Endothelial cell of umbilical vein (primary cell): ENCODE measurements at regions not wholly inside any gene's neighbourhood (a gene's known extent, or its start where the extent isn't known, plus 50 kb on each side); places are given as distances from the start of the nearest gene placed in this dataset.

Experiments
- BruUV-seq: library from RNA; stranded (reverse); fragments of 400-500 nt; replicated peaks from 2 replicates; lab custom pipeline; 2021; lab: Mats Ljungman, UMichigan
- CTCF ChIA-PET: fragments of 300-600, 350-600 bp; sonication (Branson Sonifier 250); formaldehyde crosslinking; loops from one replicate; lab custom pipeline; 2021; ENCODE audit warnings: antibody characterized with exemption, inconsistent platforms; lab: Charles Lee
- POLR2A ChIA-PET: fragments of 300-600, 350-600 bp; sonication (Branson Sonifier 250); formaldehyde crosslinking; loops from one replicate; lab custom pipeline; 2021; ENCODE audit warnings: antibody characterized with exemption, inconsistent platforms; lab: Charles Lee
- DNase-seq: peaks from one replicate; pipeline ENCODE4 v3.0.0-alpha.2; 2011; ENCODE audit warnings: low read depth, low spot score
- FAIRE-seq: peaks from 2 replicates; lab custom pipeline; 2011; peaks lifted over from hg19 to GRCh38; lab: Jason Lieb, UNC
- H2AFZ ChIP-seq: 2 replicates; pipeline ENCODE4 v1.6.0; 2012; ENCODE audit warnings: low read depth, low read length, control low read depth, inconsistent platforms
- H3K27ac ChIP-seq: 2 replicates; pipeline ENCODE4 v1.5.1; 2011; ENCODE audit warnings: low read depth, mild to moderate bottlenecking, control low read depth, low read length, moderate library complexity; ENCODE audit not compliant: insufficient read depth
- H3K27me3 ChIP-seq, 2 experiments: 2 replicates each; pipeline versions ENCODE4 v1.6.0 to v1.6.1; 2011; ENCODE audit warnings: low read length in 2 of 2, mixed read lengths in 1 of 2; ENCODE audit not compliant: control insufficient read depth in 2 of 2, insufficient read depth in 2 of 2
- H3K36me3 ChIP-seq, 2 experiments: 2 replicates in 1 of 2; 3 replicates in 1 of 2; pipeline ENCODE4 v1.5.1; 2011; ENCODE audit warnings: low read length in 2 of 2, mild to moderate bottlenecking in 1 of 2, moderate library complexity in 1 of 2; ENCODE audit not compliant: control insufficient read depth in 2 of 2, insufficient read depth in 2 of 2; ENCODE audit errors: extremely low read depth in 1 of 2
- H3K4me1 ChIP-seq: 3 replicates; pipeline ENCODE4 v1.5.1; 2011; ENCODE audit warnings: mild to moderate bottlenecking, low read length; ENCODE audit not compliant: control insufficient read depth, insufficient read depth; ENCODE audit errors: extremely low read depth
- H3K4me2 ChIP-seq: 2 replicates; pipeline ENCODE4 v1.6.1; 2011; ENCODE audit warnings: low read length, control low read depth, mixed read lengths; ENCODE audit not compliant: insufficient read depth
- H3K4me3 ChIP-seq, 3 experiments: fragments of 200-600 bp in 1 of 3; sonication (generic), shearing (Covaris generic) in 1 of 3; replicated peaks in 1 of 3; 2 replicates each; pipeline ENCODE4 v1.5.1; 2011 to 2016; ENCODE audit warnings: control low read depth in 3 of 3, low read length in 3 of 3, mild to moderate bottlenecking in 2 of 3, inconsistent platforms in 1 of 3, low read depth in 1 of 3, moderate library complexity in 1 of 3; ENCODE audit not compliant: insufficient read depth in 1 of 3
- H3K79me2 ChIP-seq: 2 replicates; pipeline ENCODE4 v1.6.0; 2012; ENCODE audit warnings: low read length, inconsistent platforms; ENCODE audit not compliant: control insufficient read depth, insufficient read depth
- H3K9ac ChIP-seq: replicated peaks from 2 replicates; pipeline ENCODE3; 2011; ENCODE audit warnings: low read length, control low read depth; ENCODE audit not compliant: insufficient read depth; ENCODE audit errors: extremely low read depth
- H3K9me1 ChIP-seq: replicated peaks from 3 replicates; pipeline ENCODE4 v1.6.0; 2011; ENCODE audit warnings: mild to moderate bottlenecking, low read length; ENCODE audit not compliant: control insufficient read depth, insufficient read depth; ENCODE audit errors: extremely low read depth
- H3K9me3 ChIP-seq: replicated peaks from 2 replicates; pipeline ENCODE4 v1.5.1; 2012; ENCODE audit warnings: low read length, inconsistent platforms; ENCODE audit not compliant: control insufficient read depth, insufficient read depth
- H4K20me1 ChIP-seq: replicated peaks from 2 replicates; pipeline ENCODE3; 2011; ENCODE audit warnings: mild to moderate bottlenecking, low read length; ENCODE audit not compliant: control insufficient read depth, insufficient read depth; ENCODE audit errors: extremely low read depth
- EZH2 ChIP-seq: IDR thresholded peaks from 2 replicates; pipeline ENCODE4 v1.6.1; 2012; ENCODE audit warnings: borderline replicate concordance, low read depth, mild to moderate bottlenecking, moderate library complexity, low read length, inconsistent platforms; ENCODE audit not compliant: severe bottlenecking
- FOS ChIP-seq: IDR thresholded peaks from 2 replicates; pipeline ENCODE4 v1.6.1; 2011; ENCODE audit warnings: mild to moderate bottlenecking, low read length, moderate library complexity, borderline replicate concordance; ENCODE audit not compliant: insufficient read depth
- GATA2 ChIP-seq: IDR thresholded peaks from 2 replicates; pipeline ENCODE4 v1.7.0; 2011; ENCODE audit warnings: low read depth, mild to moderate bottlenecking, moderate library complexity, mixed read lengths, low read length; ENCODE audit not compliant: insufficient read length, insufficient read depth
- JUN ChIP-seq: IDR thresholded peaks from 2 replicates; pipeline ENCODE4 v1.6.1; 2011; ENCODE audit warnings: borderline replicate concordance, low read depth; ENCODE audit not compliant: insufficient read length, insufficient read depth
- MAX ChIP-seq: IDR thresholded peaks from 2 replicates; pipeline ENCODE4 v1.6.1; 2011; ENCODE audit not compliant: insufficient read depth, insufficient read length
- MYC ChIP-seq: IDR thresholded peaks from one replicate; pipeline ENCODE4 v1.6.1; 2011; ENCODE audit warnings: mild to moderate bottlenecking, low read depth, low read length
- POLR2A ChIP-seq: IDR thresholded peaks from 2 replicates; pipeline ENCODE4 v1.6.1; 2012; ENCODE audit warnings: low read depth, mild to moderate bottlenecking, control low read depth, low read length
- POLR2AphosphoS5 ChIP-seq: IDR thresholded peaks from 2 replicates; pipeline ENCODE4 v1.6.1; 2012; ENCODE audit warnings: low read depth, mild to moderate bottlenecking, control low read depth, low read length, moderate library complexity; ENCODE audit not compliant: insufficient read depth
- dilution Hi-C: fragments of 300-500 bp; cut with MboI; formaldehyde crosslinking; loops from one replicate; pipeline ENCODE4 v1.15.0; 2019; ENCODE audit warnings: low sequenced_read_pairs; ENCODE audit not compliant: extremely low pct_ligation_motif_present
- intact Hi-C: fragments of 100-400 bp; cut with micrococcal nuclease; formaldehyde crosslinking; loops from one replicate; pipeline ENCODE4 v1.10.0; 2022
- TF ChIP-seq, protein P1 (sequence below), 2 donors: IDR thresholded peaks; 1 replicate in 1 of 2; 2 replicates in 1 of 2; pipeline ENCODE4 v1.5.1; 2011; ENCODE audit warnings: low read length in 2 of 2, mild to moderate bottlenecking in 2 of 2, moderate library complexity in 2 of 2, control low read depth in 1 of 2, inconsistent platforms in 1 of 2, low read depth in 1 of 2; ENCODE audit not compliant: insufficient read depth in 1 of 2; ENCODE audit errors: extremely low read depth in 1 of 2

DNA sequence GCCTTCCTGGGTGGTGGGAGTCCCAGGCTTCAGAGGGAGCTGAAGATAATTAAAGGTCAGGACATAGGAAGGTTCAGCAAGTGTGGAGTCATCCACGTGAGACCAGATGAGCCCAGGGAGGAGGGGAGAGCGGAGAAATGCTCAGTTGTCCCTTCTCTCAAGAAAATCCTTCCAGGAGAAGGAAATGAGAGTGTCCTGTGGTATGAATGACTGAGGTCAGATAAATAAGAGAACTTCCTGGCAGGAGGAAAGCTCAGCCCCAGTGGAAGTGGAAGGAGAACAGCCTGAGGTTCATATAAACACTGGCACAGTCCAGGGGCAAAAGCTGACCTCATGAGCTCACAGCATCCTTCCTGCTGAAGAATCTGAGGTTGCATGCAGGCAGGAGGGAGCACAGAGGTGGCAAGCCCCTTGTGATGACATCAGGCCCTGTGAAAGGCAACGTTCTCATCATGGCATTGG, 97.6 kb downstream of the NAV1 start:
- Histone ChIP-seq H3K27me3 (no peaks in the 10 kb centered on the region), H3K4me1 (peaks cover 56% of the 10 kb centered on the region), H3K27ac (peak overlapping the region; percentile 91), H3K4me2 (peak overlapping the region; percentile 77), H3K36me3 (no peaks in the 10 kb centered on the region), H3K79me2 (peaks cover 40% of the 10 kb centered on the region), H3K4me3 (peak overlapping the region in 1 of 3 experiments; percentile 20), H3K9ac (peak overlapping the region; percentile 77), H2AFZ (no peak overlapping the region), H3K9me3 (no peaks in the 10 kb centered on the region), H4K20me1 (no peaks in the 10 kb centered on the region), H3K9me1 (no peaks in the 10 kb centered on the region)
- peak; percentile 88 for DNase-seq
- TF ChIP-seq POLR2AphosphoS5 (peak; percentile 96), EZH2 (no peak), FOS (peak; percentile 90), JUN (peak; percentile 82), MYC (no peak), GATA2 (peak; percentile 84), POLR2A (peak; percentile 51), MAX (no peak)
- TF ChIP-seq, protein P1, sequence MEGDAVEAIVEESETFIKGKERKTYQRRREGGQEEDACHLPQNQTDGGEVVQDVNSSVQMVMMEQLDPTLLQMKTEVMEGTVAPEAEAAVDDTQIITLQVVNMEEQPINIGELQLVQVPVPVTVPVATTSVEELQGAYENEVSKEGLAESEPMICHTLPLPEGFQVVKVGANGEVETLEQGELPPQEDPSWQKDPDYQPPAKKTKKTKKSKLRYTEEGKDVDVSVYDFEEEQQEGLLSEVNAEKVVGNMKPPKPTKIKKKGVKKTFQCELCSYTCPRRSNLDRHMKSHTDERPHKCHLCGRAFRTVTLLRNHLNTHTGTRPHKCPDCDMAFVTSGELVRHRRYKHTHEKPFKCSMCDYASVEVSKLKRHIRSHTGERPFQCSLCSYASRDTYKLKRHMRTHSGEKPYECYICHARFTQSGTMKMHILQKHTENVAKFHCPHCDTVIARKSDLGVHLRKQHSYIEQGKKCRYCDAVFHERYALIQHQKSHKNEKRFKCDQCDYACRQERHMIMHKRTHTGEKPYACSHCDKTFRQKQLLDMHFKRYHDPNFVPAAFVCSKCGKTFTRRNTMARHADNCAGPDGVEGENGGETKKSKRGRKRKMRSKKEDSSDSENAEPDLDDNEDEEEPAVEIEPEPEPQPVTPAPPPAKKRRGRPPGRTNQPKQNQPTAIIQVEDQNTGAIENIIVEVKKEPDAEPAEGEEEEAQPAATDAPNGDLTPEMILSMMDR (IDR thresholded peaks at IDR 0.05; ENCODE audit: extremely low read depth in 1 of 2, insufficient read depth in 1 of 2, low read depth in 1 of 2, low read length in 2 of 2), result no peak
- no TSS peak for BruUV-seq
- FAIRE-seq, result peak; percentile 100
- ChIA-PET CTCF (interaction anchor here (0.9 to 2.9 kb wide), 14 partner anchors 12 to 158 kb away, joined by 3 to 22 read pairs (median 5); no protein-coding TSS in a partner anchor), POLR2A (interaction anchor here (2.0 kb wide), 1 partner anchor 13 kb away, joined by 6 read pairs; no protein-coding TSS in a partner anchor)
- intact Hi-C loops, result loop anchor here (1.0 to 5.0 kb wide), 8 partner anchors 12 to 156 kb away; no protein-coding TSS in a partner anchor
- dilution Hi-C loops, result no loop called here
